ENCODE measurements at regions not wholly inside any gene's neighbourhood (a gene's known extent, or its start where the extent isn't known, plus 50 kb on each side); places are given as distances from the start of the nearest gene placed in this dataset.
"Not testable (repeated sequence)": the region's sequence is repeated elsewhere in the genome, so short reads cannot be mapped to it uniquely, and the experiment has no call there.

- DNase-seq = no peak
These were observed 479.5 kb upstream of the IZUMO3 start for GRCh38 chr9:25025156-25025555.

- DNase-seq = no peak
These were observed 472.1 kb upstream of the IZUMO3 start for GRCh38 chr9:25017779-25018178.

GRCh38 chr9:25010027-25010662 is 464.4 kb upstream of the IZUMO3 start:
- no peak for DNase-seq

- no peak for DNase-seq
These were observed 458.0 kb upstream of the IZUMO3 start for GRCh38 chr9:25003686-25004085.

- DNase-seq = no peak
These were observed 440.6 kb upstream of the IZUMO3 start for GRCh38 chr9:24986331-24986730.

- DNase-seq = not testable (repeated sequence)
These were observed 425.1 kb upstream of the IZUMO3 start for GRCh38 chr9:24970780-24971179.

GRCh38 chr9:24961762-24962161 is 416.1 kb upstream of the IZUMO3 start:
- DNase-seq = no peak

GRCh38 chr9:24953070-24953469 is 407.4 kb upstream of the IZUMO3 start:
- no peak for DNase-seq

- DNase-seq = no peak
These were observed 393.6 kb upstream of the IZUMO3 start for GRCh38 chr9:24939109-24939850.

- no peak for DNase-seq
These were observed 390.4 kb upstream of the IZUMO3 start for GRCh38 chr9:24936117-24936516.

GRCh38 chr9:24932785-24933184 is 387.1 kb upstream of the IZUMO3 start:
- no peak for DNase-seq

GRCh38 chr9:24931894-24932293 is 386.2 kb upstream of the IZUMO3 start:
- no peak for DNase-seq

GRCh38 chr9:24912767-24913166 is 367.1 kb upstream of the IZUMO3 start:
- peak; percentile 0 for DNase-seq

- DNase-seq = no peak
These were observed 355.6 kb upstream of the IZUMO3 start for GRCh38 chr9:24901319-24901718.

- no peak for DNase-seq
These were observed 354.5 kb upstream of the IZUMO3 start for GRCh38 chr9:24900179-24900578.

GRCh38 chr9:24899463-24899862 is 353.8 kb upstream of the IZUMO3 start:
- no peak for DNase-seq

GRCh38 chr9:24897826-24898225 is 352.1 kb upstream of the IZUMO3 start:
- no peak for DNase-seq

GRCh38 chr9:24881361-24881760 is 335.7 kb upstream of the IZUMO3 start:
- DNase-seq = no peak

GRCh38 chr9:24879591-24879990 is 333.9 kb upstream of the IZUMO3 start:
- DNase-seq = no peak

GRCh38 chr9:24856601-24857000 is 310.9 kb upstream of the IZUMO3 start:
- not testable (repeated sequence) for DNase-seq

GRCh38 chr9:24846248-24846912 is 300.7 kb upstream of the IZUMO3 start:
- DNase-seq = no peak

- DNase-seq = no peak
These were observed 298.5 kb upstream of the IZUMO3 start for GRCh38 chr9:24844217-24844616.

- DNase-seq = no peak
These were observed 296.3 kb upstream of the IZUMO3 start for GRCh38 chr9:24841993-24842392.

- no peak for DNase-seq
These were observed 286.6 kb upstream of the IZUMO3 start for GRCh38 chr9:24832307-24832706.

Data from fibroblast of skin of back (primary cell).